AG09319 (cell line): ENCODE measurements at regions not wholly inside any gene's neighbourhood (a gene's known extent, or its start where the extent isn't known, plus 50 kb on each side); places are given as distances from the start of the nearest gene placed in this dataset.

Experiments
- DNase-seq: peaks from one replicate; pipeline ENCODE4 v3.0.0-alpha.2; 2010; ENCODE audit warnings: low read depth; ENCODE audit errors: extremely low read depth
- TF ChIP-seq, protein P1 (sequence below): IDR thresholded peaks from 2 replicates; pipeline ENCODE4 v1.5.1; 2011; ENCODE audit warnings: low read depth, mild to moderate bottlenecking, inconsistent platforms, low read length, moderate library complexity

DNA sequence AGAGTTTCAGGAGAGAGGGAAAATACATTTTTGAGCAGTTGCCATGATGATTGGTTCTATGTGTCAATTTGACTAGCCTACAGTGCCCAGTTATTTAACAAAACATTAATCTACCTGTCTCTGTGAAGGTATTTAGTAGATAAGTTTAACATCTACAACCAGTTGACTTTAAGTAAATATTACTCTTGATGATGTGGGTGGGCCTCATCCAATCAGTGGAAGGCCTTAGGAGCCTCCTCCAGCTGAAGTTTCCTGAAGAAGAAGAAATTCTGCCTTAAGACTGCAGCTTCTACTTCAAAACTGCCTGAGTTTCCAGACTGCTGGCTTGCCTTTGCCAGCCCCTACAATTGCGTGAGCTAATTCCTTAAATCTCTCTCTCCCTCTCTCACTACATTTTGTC, 93.6 kb downstream of the OXSM start:
- TF ChIP-seq, protein P1, sequence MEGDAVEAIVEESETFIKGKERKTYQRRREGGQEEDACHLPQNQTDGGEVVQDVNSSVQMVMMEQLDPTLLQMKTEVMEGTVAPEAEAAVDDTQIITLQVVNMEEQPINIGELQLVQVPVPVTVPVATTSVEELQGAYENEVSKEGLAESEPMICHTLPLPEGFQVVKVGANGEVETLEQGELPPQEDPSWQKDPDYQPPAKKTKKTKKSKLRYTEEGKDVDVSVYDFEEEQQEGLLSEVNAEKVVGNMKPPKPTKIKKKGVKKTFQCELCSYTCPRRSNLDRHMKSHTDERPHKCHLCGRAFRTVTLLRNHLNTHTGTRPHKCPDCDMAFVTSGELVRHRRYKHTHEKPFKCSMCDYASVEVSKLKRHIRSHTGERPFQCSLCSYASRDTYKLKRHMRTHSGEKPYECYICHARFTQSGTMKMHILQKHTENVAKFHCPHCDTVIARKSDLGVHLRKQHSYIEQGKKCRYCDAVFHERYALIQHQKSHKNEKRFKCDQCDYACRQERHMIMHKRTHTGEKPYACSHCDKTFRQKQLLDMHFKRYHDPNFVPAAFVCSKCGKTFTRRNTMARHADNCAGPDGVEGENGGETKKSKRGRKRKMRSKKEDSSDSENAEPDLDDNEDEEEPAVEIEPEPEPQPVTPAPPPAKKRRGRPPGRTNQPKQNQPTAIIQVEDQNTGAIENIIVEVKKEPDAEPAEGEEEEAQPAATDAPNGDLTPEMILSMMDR, result no peak
- no peak for DNase-seq

DNA sequence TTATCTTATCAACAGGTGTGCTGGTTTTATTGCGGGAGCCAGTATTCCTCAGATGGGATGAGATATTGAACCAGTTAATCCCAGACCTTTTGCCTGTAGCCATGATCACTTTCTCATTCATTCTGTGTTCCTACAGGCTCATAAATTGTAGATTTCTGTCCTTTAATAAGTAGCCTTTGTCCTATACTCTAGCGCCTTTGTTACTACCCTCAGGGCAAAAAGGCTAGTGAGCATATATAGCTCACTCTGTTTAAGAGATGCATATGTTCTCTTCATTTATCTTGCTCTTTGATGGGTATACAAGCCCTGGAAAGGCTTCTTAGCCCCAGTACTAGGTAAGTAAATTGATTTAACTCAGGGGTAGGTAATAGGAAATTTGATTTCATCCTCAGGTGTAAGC, 95.1 kb downstream of the OXSM start:
- TF ChIP-seq, protein P1, result no peak
- DNase-seq, result no peak

DNA sequence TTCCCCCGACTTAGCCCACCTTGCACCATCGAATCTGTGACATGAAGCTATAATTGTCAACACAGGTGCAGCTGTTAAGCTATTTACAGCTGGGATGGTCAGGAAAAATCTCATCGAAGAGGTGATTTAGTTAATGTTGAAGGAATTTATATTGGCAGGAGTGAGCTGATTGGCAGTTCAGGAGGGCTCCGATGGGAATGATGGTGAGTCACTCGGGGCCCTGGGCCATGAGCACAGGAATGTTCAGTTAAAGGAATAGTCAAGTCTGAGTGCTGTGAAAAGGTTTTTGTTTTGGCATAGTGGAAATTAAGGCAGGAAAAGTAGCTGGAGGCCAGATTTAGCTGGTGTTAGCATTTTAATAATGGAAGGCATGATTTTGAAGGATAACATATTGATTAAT, 95.7 kb downstream of the OXSM start:
- no peak for DNase-seq
- TF ChIP-seq, protein P1, result no peak

DNA sequence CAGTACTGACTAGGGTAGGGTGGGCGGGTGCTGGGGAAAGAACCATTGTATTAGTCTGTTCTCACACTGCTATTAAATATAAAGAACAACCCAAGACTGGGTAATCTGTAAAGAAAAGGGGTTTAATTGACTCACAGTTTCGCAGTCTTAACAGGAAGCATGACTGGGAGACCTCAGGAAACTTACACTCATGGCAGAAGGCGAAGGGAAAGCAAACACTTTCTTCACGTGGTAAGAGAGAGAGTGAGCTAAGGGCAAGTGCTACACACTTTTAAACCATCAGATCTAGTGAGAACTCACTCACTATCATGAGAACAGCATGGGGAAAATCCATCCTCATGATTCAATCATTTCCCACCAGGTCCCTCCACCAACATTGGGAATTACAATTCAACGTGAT, 98.0 kb downstream of the OXSM start:
- TF ChIP-seq, protein P1, result no peak
- no peak for DNase-seq

DNA sequence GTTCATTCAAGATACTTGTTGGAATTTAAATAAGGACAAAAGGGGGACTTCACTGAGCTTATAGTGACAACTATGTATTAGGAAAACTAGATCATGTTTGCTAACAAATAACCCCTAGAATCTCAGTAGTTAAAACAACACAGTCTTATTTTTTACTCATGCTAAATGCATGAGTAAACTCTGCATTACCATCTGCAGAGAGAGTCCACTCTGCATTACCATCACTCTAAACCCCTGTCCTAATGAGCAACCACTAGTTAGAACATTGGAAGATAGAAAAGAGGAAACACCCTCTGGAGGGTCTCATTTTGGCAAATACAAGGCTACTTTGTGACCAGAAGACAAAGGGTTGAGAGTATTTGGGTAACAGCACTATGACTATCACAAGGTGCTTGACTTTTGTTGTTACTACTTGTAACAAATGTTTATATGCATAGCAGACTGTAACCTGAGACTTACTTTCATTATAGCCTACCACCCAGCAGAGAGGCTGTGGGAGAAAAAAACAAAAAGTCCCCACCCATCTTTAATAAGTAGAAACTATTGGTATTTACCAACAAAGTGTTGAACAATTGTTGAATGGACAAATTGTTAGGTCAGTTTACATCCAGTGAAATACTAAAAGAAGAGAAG, 99.1 kb downstream of the OXSM start:
- no peak for DNase-seq
- TF ChIP-seq, protein P1, result no peak

DNA sequence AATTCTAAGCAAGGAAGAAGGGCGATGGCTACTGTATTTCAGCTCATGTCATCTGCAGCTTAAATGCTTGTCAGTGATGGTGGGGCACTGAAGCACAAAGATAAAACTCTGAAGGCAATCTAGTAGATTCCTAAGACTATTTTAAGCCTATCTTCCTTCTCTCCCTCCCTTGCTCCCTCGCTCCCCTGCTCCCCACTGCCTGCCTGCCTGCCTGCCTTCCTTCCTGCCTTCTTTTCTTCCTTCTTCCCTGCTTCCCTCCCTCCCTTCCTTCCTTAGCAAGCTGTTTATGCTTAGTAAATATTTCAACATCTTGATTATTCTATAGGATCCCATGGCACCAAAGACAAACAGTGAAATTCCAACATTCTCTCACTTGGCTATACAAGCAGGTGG, 99.6 kb downstream of the OXSM start:
- no peak for DNase-seq
- TF ChIP-seq, protein P1, result no peak

DNA sequence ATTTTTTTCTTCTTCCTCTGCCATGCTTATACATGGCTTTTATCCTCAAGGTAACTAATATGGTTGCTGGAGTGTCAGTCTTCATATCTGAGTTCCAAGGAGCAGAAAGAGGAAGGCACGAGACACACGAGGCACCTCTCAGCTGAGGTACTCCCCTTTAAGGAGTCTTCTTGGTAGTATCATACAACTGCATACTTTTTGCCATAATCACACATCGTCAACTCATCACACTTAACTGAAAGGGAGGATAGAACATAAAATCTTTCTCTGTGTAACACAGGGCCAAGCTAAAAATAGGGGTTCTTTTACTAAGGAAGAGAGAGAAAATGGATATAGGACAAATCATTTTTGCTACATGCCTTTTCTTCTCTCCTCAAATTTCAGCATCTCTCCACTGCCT, 104.2 kb downstream of the OXSM start:
- TF ChIP-seq, protein P1, result no peak
- DNase-seq, result no peak
